IPS-15b (cell line): ENCODE measurements at regions not wholly inside any gene's neighbourhood (a gene's known extent, or its start where the extent isn't known, plus 50 kb on each side); places are given as distances from the start of the nearest gene placed in this dataset.

Experiments used
- H3K27me3 ChIP-seq: one replicate; pipeline ENCODE4 v1.6.1; 2013; ENCODE audit warnings: low read length; ENCODE audit not compliant: control insufficient read depth, insufficient read depth
- H3K36me3 ChIP-seq: one replicate; pipeline ENCODE4 v1.6.1; 2013; ENCODE audit warnings: low read length; ENCODE audit not compliant: control insufficient read depth, insufficient read depth
- H3K4me1 ChIP-seq: one replicate; pipeline ENCODE4 v1.6.1; 2013; ENCODE audit warnings: mild to moderate bottlenecking, low read length; ENCODE audit not compliant: control insufficient read depth, insufficient read depth
- H3K4me3 ChIP-seq: one replicate; pipeline ENCODE4 v1.5.1; 2013; ENCODE audit warnings: low read depth, low read length
- H3K9ac ChIP-seq: one replicate; pipeline ENCODE4 v1.6.1; 2013; ENCODE audit warnings: low read depth, mild to moderate bottlenecking, low read length
- H3K9me3 ChIP-seq: one replicate; pipeline ENCODE4 v1.6.1; 2013; ENCODE audit warnings: mild to moderate bottlenecking, low read length; ENCODE audit not compliant: control insufficient read depth, insufficient read depth

- Histone ChIP-seq H3K9me3 (no peaks in the 10 kb centered on the region), H3K36me3 (no peaks in the 10 kb centered on the region), H3K4me3 (no peak overlapping the region), H3K9ac (no peak overlapping the region), H3K4me1 (no peaks in the 10 kb centered on the region), H3K27me3 (no peaks in the 10 kb centered on the region)
These were observed 1280.0 kb downstream of the EFNB2 start for GRCh38 chr13:105255472-105255871.

- H3K9me3 ChIP-seq, result no peaks in the 10 kb centered on the region
- H3K36me3 ChIP-seq, result no peaks in the 10 kb centered on the region
- no peak overlapping the region for H3K4me3 ChIP-seq
- no peak overlapping the region for H3K9ac ChIP-seq
- H3K27me3 ChIP-seq, result no peaks in the 10 kb centered on the region
- no peaks in the 10 kb centered on the region for H3K4me1 ChIP-seq
These were observed 1284.2 kb downstream of the EFNB2 start for GRCh38 chr13:105251293-105251692.

- no peaks in the 10 kb centered on the region for H3K4me1 ChIP-seq
- H3K9me3 ChIP-seq, result no peaks in the 10 kb centered on the region
- no peak overlapping the region for H3K9ac ChIP-seq
- no peaks in the 10 kb centered on the region for H3K27me3 ChIP-seq
- H3K36me3 ChIP-seq, result no peaks in the 10 kb centered on the region
- no peak overlapping the region for H3K4me3 ChIP-seq
These were observed 1287.6 kb downstream of the EFNB2 start for GRCh38 chr13:105247830-105248229.

DNA sequence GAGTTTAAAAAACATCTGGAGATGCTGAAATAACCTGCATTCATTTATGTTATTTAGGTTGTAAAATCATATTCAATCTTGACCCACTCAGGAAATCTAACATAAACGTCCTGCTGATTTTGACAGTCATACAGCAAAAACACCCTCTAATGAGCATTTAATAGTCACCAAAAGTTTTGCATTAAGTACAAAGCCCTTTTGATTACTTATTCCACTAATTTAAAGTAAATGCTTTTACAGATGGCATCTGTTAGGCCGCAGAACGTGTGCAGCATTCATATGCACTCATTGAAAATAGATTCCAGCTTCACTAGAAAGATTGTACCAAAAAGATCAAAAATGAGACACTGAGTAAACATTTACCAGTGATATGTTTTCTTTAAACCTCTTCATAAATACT lies 1295.1 kb downstream of the EFNB2 start:
- Histone ChIP-seq H3K4me3 (no peak overlapping the region), H3K9ac (no peak overlapping the region), H3K9me3 (no peaks in the 10 kb centered on the region), H3K27me3 (no peaks in the 10 kb centered on the region), H3K4me1 (no peaks in the 10 kb centered on the region), H3K36me3 (no peaks in the 10 kb centered on the region)

- Histone ChIP-seq H3K9me3 (no peaks in the 10 kb centered on the region), H3K4me3 (no peak overlapping the region), H3K9ac (no peak overlapping the region), H3K27me3 (no peaks in the 10 kb centered on the region), H3K4me1 (no peaks in the 10 kb centered on the region), H3K36me3 (no peaks in the 10 kb centered on the region)
These were observed 1303.0 kb downstream of the EFNB2 start for GRCh38 chr13:105232439-105232838.

GRCh38 chr13:105232006-105232405 lies 1303.5 kb downstream of the EFNB2 start:
- Histone ChIP-seq H3K9ac (no peak overlapping the region), H3K4me3 (no peak overlapping the region), H3K36me3 (no peaks in the 10 kb centered on the region)

DNA sequence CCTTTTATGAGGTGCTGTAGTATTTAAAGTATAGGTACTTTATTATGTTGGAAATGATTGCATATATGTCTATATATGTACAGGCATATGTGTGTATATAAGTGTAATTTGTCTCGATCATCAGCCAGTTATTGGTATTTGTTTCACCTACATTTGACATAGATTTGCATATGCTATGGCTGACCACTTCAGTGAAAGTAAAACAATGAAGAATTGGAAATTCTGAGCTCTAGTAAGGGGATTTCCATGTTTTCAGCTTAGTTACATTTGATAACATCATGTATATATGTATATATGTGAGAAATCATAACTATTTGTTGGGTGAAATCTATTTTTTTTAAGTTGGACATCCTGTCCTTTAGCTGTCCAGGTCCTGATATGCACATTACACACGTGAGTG lies 1303.9 kb downstream of the EFNB2 start:
- no peaks in the 10 kb centered on the region for H3K4me1 ChIP-seq
- H3K9ac ChIP-seq, result no peak overlapping the region
- H3K9me3 ChIP-seq, result no peaks in the 10 kb centered on the region
- H3K36me3 ChIP-seq, result no peaks in the 10 kb centered on the region
- no peaks in the 10 kb centered on the region for H3K27me3 ChIP-seq
- no peak overlapping the region for H3K4me3 ChIP-seq

More at GRCh38 chr13:105232006-105232405, 1303.5 kb downstream of the EFNB2 start:
- Histone ChIP-seq H3K4me1 (no peaks in the 10 kb centered on the region), H3K9me3 (no peaks in the 10 kb centered on the region), H3K27me3 (no peaks in the 10 kb centered on the region)

- no peaks in the 10 kb centered on the region for H3K4me1 ChIP-seq
- no peaks in the 10 kb centered on the region for H3K9me3 ChIP-seq
- H3K36me3 ChIP-seq, result no peaks in the 10 kb centered on the region
- H3K4me3 ChIP-seq, result no peak overlapping the region
- H3K27me3 ChIP-seq, result no peaks in the 10 kb centered on the region
- H3K9ac ChIP-seq, result no peak overlapping the region
These were observed 1314.6 kb downstream of the EFNB2 start for GRCh38 chr13:105220881-105221280.

DNA sequence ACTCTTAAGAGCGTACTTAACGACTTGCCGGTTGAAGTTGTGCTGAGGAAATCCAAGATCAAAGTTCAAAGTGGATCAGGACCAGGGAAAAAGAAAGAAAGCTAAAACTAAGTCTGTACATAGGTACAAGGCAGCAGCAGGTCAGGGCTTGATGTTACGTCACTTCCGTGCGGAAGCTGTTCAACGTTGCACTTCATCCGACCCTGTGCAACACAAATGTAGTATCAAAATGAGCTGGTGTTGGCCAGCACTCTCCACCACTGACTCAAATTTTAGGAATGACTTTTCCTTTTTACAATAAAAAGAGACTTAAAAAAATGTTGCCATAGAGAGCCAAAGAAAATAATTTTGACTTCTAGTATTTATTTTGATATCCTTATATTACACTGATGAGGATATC lies 1315.4 kb downstream of the EFNB2 start:
- Histone ChIP-seq H3K4me1 (no peaks in the 10 kb centered on the region), H3K36me3 (no peaks in the 10 kb centered on the region), H3K9me3 (no peaks in the 10 kb centered on the region), H3K9ac (no peak overlapping the region), H3K27me3 (no peaks in the 10 kb centered on the region), H3K4me3 (no peak overlapping the region)

GRCh38 chr13:105219651-105220050 lies 1315.8 kb downstream of the EFNB2 start:
- H3K27me3 ChIP-seq, result no peaks in the 10 kb centered on the region
- no peak overlapping the region for H3K9ac ChIP-seq
- H3K9me3 ChIP-seq, result no peaks in the 10 kb centered on the region
- H3K4me1 ChIP-seq, result no peaks in the 10 kb centered on the region
- H3K36me3 ChIP-seq, result no peaks in the 10 kb centered on the region
- no peak overlapping the region for H3K4me3 ChIP-seq

DNA sequence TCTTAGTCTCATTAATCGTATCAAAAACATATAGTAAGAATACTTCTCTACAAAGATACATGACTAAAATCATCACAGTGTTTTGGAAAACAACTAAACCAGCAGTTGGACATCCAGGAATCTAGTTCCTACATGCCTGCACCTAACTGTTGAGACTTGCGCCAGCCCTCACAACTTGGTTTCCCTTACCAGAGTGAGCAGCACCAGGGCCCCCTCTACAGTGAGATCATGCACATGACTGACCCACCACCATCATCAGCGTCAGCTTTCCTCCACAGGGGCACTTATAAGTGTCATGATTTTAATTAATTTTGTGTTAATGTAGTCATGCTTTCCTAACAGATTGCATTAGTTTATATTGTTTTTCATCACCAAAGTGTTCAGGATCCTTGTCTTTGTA lies 1322.0 kb downstream of the EFNB2 start:
- Histone ChIP-seq H3K9me3 (no peaks in the 10 kb centered on the region), H3K9ac (no peak overlapping the region), H3K27me3 (no peaks in the 10 kb centered on the region), H3K4me1 (no peaks in the 10 kb centered on the region), H3K36me3 (no peaks in the 10 kb centered on the region), H3K4me3 (no peak overlapping the region)

GRCh38 chr13:105207572-105208293 lies 1327.7 kb downstream of the EFNB2 start:
- Histone ChIP-seq H3K9ac (no peak overlapping the region), H3K9me3 (no peaks in the 10 kb centered on the region), H3K27me3 (no peaks in the 10 kb centered on the region), H3K4me3 (no peak overlapping the region), H3K36me3 (no peaks in the 10 kb centered on the region), H3K4me1 (no peaks in the 10 kb centered on the region)
